NAMALWA (cell line): ENCODE measurements at regions not wholly inside any gene's neighbourhood (a gene's known extent, or its start where the extent isn't known, plus 50 kb on each side); places are given as distances from the start of the nearest gene placed in this dataset.
"Not testable (repeated sequence)": the region's sequence is repeated elsewhere in the genome, so short reads cannot be mapped to it uniquely, and the experiment has no call there.

ENCODE experiments used
- DNase-seq: peaks from one replicate; pipeline ENCODE4 v3.0.0-alpha.2; 2015; ENCODE audit warnings: low spot score

DNA sequence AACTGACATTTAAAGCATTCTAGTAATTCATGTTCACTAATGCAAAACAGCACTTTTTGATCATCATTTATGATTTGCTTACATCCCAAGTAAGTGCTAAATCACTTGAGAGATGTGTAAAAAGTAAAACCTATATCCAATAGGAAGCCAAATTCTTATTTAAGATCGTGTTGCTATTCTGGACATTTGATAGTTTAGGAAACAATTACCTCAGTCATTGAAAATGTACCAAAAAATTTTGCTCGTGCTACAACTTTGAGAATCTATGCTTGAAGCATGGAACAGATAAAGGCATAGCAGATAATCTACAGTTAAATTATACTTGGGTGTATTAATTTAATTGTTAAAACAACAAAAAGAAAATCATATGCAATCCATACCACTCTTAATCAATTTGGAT, 571.6 kb upstream of the NR2F2 start:
- no peak for DNase-seq

DNA sequence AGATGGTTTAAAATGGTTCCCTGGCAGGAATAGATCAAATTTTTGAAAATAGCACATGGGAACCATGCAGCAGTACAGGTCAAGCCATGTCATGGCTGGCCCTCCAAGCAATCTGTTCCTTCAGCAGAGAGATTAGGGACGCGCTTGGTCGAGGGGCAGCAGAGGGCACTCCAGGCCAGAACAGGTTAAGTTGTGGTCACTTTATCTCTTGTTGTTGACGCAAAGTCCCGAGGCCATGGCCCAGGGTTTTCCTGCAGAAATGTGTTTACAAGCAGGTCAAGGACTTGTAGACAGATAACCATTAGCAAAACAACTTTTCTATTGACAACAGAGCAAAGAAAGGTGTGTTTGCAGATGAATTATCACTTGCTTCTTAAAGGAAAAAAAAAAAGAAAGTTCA, 570.0 kb upstream of the NR2F2 start:
- DNase-seq = no peak

DNA sequence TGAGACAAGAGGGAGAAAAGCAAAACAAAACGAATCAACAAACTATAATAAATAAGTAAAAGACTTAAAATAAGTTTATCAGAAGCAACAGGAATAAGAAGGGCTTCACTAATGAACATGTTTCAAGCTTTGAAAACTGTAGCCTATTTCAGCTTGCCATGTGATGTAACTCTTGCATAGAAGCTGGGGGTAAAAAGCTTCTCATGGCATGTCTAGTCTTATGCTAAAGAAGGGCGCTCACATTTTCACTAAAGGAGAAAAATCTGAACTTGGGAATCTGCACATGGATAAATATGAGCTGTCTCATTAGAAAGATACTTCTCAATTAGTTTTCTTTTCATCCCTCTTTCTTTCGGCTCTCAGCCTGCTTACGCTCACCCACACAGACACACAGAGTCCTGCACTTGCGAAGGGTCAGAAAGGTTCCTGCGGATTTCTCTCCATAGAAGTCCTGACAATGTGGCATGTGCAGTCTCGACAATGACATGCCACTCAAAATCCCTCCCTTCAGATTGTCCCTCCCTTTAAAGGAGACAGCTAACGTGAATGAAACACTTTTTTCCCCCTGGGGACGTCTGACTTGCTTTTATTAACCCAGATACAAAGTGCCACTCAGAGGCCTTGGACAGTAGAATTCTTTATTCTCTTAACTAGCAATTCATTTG, 568.9 kb upstream of the NR2F2 start:
- no peak for DNase-seq

DNA sequence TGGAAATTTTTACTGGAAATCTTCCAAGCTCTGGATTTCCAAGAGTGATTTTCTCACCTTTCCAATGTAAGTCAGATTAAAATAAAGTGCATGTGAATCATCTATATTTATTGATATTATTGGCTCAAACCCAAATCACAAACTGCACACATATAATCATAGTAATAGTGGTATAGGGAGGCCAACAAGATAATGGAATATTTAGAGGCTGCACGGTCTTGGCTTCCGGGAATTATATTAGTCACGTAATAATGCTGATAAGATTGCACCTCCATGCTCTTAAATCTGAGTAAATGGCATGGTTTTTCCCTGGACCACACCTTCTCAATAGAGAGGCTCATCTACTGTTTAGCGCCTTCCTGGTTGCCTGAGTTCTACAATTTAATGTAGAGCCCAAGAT, 567.1 kb upstream of the NR2F2 start:
- DNase-seq = no peak

DNA sequence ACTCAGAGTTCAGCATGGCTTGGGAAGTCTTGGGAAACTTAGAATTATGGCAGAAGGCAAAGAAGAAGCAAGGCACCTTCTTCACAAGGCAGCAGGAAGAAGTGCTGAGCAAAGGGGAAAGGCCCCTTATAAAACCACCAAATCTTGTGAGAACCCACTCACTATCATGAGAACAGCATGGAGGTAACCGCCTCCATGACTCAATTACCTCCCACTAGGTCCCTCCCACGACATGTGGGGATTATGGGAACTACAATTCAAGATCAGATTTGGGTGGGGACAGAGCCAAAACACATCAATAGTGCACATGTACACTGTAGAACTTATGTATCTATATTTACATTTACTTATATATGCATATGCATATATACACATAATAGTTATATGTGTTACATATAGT, 565.3 kb upstream of the NR2F2 start:
- no peak for DNase-seq

DNA sequence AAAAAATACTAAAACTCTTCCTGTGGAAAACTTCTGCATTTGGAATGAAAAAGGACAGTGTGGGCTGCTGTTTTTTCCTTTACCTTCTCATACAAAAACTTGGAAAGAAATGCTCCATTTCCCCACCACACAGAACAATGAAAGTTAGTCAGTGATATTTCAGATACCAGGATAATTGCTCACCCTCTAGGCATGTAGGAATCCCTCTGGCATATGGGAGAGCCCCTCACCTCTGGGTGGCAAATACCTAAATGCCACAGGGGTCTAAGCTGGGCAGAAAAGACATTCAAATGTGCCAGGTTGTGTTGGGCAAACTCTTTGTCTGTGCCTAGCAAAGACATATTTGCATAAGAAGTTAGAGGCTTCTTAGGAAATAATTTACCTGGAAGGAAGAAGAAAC, 560.3 kb upstream of the NR2F2 start:
- no peak for DNase-seq

DNA sequence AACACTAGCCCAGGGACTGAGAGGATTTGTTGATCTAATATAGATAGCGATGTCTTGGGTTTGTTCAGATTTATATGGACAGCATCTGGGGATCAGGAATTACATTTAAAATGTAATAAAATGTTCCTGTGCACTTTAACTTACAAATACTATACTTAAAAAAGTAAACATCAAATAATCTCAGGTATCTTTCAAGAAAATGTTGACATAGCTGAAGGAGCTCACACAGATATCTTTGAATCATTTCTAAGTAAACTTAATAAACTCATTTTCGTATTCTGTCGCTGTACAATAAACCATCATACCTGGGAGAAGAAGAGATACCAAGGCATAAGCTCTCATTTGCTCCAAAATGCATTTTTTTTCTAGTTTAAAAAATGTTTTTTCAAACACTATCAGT, 557.5 kb upstream of the NR2F2 start:
- no peak for DNase-seq

DNA sequence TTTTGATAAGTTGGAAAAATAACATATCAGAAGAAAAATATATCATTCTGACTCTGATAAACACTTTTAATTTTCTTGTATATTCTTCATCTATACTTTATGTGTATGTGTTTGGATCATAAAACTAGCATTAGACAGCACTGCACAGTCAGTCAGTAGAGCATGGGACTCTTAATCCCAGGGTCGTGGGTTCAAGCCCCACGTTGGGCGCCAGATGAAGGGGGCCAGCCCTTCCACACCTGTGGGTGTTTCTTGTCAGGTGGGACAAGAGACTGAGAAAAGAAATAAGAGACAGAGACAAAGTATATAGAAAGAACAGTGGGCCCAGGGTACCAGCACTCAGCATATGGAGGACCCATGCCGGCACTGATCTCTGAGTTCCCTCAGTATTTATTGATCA, 546.0 kb upstream of the NR2F2 start:
- DNase-seq = no peak

DNA sequence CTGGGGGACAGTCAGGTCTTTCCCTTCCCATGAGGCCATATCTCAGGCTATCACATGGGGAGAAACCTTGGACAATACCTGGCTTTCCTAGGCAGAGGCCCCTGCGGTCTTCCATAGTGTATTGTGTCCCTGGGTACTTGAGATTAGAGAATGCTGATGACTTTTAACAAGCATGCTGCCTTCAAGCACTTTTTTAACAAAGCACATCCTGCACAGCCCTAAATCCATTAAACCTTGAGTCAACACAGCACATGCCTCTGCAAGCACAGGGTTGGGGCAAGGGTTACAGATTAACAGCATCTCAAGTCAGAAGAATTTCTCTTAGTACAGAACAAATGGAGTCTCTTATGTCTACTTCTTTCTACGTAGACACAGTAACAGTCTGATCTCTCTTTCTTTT, 545.2 kb upstream of the NR2F2 start:
- not testable (repeated sequence) for DNase-seq

DNA sequence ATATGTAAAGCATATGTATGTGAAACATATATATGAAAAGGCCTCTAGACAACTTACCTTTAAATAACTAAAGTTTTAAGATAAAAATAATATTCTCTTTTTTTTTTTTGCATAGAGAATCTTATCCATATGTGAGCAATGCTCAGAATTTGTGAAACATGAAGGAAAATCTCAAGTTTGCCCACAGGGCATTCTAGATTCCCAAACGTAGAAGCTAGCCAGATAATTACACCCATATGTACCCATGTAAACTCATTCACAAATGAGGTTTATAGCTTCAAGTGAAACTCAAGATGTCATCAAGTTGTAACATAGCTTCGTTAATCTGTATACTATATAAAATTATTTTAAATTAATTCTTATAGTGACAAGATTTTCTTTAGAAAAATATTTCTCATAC, 537.3 kb upstream of the NR2F2 start:
- DNase-seq = no peak

DNA sequence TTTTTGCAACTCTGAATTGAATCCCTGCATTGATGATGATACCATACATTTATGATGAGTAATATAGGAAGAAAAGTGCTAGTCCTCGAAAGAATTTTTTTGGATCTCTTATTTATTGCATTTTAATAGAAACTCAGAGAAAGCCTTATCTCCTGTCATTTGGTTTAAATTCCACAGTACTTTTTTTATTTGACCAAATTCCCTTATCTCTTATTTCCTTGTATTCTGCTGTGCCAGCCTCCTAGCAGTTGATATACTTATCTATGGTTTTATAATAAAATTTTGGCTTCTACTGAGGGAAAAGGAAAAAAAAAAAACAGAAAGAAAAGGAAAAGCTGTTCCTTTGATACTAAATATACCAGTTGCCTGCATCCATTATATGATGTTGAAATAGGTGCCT, 535.1 kb upstream of the NR2F2 start:
- no peak for DNase-seq

DNA sequence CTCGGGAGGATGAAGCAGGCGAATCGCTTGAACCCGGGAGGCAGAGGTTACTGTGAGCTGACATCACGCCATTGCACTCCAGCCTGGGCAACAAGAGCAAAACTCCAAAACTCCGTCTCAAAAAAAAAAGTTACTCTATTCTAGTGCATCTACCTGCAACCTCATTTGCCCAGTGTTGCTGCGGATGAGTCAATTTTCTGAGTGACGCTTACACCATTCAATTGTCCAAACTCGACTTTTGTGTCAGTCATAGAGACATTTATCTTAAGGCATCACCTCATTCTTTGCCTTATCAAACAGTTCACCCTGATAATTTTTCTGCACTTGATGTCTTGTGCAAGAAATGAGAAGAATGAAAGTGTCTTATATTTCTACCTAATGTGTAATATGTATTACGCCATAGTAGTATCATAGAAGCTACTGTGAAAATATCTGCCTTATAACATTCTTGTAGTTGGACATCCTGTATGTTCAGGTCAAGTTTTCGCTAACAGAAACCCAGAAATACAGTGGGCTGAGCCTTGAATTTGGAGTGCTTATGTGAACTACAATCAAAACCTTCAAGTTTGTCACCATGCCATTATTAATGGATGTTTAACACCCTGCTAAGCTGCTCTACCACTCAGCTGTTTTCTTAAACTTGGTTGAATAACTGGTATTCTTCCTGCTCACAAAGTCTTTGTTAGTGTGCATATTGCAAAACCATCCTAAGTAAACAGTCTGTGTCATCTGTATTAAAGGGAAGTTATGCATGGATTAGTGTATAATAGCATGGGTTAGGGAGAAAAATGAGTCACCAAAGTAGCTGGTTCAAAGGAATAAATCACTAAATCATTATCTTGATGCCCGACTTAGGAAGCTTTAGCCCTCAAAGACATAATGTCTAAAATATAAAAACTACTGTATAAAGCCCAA, 531.0 kb upstream of the NR2F2 start:
- no peak for DNase-seq

DNA sequence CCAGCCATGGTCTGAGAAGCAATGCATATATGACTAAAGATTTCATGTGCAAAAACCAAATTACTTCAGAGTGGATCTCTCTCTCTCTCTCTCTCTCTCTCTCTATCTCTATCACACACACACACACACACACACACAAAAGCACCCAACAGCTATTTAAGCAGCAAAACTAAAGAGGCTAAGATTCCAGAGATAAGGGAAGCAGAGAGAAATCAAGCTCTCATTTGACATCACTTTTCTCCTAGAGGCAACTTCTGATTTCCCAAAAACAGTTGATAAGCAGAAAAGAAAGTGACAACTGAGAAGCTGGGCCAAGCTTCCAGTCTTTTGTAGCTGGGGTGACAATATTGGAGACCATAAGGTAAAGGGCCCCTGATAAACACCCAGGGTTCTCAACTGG, 526.0 kb upstream of the NR2F2 start:
- no peak for DNase-seq

DNA sequence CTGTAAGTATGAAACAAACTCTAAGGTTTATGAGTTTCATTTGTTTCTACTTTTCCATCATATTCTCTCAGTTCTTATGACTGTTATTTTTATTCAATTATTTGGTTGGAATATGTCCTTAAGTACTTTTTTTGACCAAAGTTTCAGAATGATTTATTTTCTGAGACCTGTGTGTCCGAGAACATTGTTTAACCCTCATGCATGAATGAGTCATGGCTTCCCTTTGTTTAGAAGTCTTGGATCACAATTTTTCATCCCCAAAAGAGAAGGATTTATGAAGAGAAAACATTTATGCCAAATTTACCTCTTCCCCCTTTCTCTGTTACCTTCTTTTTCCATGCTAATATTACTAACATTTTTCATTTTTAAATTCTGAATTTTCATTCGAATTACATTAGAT, 518.0 kb upstream of the NR2F2 start:
- no peak for DNase-seq

DNA sequence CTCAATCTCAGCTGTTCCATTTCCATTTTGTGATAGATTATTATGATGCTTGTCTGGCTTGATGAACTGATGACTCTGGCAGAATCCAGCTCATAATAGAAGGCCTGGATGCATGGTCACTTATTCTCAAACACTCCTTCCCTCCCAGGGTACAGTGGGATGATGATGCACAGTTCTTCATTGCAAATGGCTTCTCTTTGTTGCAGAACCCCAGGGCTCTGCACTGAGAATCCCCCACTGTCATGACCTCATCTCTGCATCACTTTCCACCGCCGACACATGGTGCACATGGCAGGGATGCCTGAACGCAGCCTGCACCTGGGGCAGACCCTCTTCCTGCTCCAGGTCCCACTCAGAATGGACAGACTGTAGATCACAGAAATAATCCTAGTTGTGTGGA, 515.6 kb upstream of the NR2F2 start:
- no peak for DNase-seq

DNA sequence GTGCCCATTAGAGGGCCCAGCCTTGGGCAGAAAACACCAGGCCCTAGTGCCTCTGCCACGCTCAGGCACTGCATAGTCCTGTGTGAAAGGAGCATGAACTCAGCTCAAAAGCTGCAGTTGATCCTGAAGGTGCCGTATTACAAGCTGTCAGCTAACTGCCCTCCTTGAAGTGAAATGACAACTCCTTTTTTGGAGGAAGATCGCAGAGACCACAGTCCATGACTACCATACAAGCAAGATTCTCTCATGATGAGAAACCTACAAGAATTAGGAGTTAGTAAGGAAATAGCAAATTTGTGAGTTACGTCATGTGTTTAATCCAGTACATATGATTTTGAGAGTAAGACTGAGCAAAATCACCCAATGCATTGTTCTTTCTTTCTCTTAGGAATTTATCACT, 513.9 kb upstream of the NR2F2 start:
- no peak for DNase-seq

DNA sequence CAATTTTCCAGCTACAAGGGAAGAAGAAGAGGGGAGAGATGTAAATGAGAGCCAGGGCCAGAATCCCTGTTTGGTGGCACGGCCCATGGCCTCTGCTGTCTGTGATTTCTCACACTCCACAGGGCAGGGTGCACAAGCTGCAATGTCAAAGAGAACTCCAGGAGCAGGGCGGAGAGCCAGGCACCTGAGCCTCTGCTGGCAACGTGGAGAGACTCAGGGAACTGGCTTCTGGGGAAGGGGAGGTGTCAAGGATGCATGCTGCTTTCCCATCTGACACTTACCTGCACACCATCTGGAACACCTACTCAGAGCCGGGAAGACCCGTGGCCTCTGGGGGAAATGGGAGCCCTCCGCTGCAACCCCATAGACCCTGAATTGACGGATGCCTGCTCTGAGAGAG, 507.5 kb upstream of the NR2F2 start:
- DNase-seq = no peak

DNA sequence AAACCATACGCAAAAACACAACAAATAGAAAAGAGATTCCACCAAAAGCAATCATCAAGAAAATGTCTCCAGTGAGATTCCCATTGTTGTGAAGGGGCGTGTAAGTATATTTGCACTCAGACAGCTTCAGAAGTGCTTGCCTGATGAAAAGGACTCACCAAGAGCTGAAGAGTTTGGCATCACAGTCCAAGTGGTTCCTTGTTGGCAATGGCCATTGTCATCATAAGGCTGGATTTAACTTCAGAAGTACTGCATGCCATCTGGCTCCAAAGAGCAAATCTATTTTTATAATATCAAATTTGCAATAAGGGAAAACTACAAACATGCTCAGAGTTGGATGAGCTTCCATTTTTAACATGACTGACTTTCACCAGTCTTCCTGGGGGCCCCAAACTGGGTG, 505.3 kb upstream of the NR2F2 start:
- DNase-seq = no peak

DNA sequence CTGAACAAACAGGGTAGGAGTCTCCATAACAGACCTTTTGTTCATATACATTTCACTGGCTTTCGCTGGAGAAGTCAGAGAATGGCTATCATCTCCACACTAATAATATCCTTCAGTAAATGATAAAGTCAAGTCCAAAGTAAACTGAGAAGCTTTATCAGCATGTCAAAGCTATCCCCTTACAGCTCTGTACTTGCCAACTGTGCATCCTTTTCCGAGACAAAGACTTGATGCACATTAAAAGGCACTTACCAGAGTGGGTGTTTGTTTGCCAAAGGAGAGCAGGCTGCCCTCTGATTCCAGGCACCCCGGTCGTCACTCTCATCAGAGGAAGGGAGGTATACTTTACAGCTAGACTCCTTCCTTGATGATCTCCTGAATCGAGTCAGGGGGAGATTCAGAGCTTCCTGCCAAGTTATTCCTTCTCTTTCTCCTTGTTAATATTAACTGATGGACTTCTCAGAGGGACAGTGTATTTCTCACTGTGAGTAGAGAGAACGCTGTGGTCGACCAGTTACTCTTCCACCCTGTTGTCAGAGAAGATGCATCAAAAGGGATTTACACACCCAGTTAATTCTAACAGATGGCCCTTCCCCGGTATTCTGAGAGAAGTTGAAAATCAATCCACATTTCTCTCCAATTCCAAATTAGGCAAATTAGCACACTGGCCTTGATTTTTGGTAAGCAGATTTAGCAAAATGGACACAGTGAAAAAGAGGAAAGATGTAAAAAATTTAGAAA, 504.7 kb upstream of the NR2F2 start:
- DNase-seq = no peak

DNA sequence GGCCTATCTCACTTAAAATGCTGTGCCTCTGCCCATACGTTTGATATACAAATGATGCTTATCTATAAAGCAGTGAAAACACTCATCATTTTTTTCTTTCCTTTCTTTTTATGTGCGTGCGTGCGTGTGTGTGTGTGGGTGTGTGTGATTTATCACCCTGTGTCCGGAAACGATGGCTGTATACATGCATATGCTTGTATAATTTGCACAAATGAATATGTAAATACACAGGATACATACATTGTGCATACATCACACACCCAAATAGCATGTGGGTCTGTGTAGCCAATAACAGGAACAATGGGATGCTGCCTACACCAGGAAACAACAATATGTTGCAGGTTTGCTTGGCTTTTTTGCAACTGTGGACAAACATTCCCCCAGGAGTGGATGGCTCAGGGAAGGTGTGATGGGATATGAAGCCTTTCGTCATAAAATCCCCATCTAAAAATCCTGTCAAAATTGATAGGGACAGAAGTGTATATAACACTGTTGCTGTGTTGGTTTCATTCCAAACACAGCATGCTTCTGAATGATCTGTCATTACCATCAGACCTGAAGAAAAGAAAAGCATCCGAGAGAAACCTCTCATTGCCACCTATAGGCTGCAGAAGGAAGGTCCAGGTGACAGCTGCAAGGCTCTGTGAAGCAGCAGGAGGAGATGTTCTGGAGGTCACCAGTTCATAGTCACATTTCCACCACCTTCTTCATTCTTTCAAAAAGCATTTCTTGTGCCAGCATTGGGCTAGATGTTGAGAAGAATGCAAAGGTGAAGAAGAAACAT, 503.9 kb upstream of the NR2F2 start:
- peak; percentile 5 for DNase-seq

DNA sequence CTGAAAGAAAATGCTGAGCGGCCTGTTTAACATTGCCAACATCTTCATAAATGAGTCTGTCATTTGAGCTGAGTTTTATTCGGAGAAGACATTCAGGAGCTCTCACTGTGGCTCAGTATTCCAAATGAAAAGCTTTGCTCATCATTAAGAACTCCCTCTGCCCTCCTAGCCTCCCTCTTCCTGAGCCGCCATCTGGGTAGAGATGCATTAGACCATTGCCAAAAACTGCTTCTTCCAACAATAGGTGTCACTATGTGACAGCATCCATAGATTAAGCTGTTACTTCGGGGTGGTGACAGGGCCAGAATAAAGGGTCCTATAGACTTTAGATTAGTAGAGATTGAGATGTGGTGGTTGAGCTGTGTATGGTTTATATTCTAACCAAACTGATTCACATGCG, 501.4 kb upstream of the NR2F2 start:
- no peak for DNase-seq

DNA sequence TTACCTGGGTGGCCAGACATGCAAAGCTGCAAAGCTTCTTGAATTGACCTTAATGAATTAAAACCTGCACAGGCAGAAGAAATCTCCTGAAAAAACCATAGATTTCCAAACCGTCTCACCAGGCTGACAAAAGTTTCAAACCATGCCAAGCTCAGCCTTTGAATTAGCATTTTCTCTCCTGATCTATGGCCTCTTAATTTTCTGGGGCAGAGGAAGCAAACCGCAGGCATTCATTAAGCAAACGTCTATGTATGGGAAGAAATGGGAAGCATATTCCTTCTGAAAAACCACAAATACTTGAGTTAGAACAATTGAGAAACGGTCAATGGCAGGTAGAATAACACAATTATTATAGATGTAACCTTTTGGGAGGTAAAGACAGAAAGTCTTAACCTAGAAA, 500.2 kb upstream of the NR2F2 start:
- DNase-seq = no peak
